ENCODE measurements at regions not wholly inside any gene's neighbourhood (a gene's known extent, or its start where the extent isn't known, plus 50 kb on each side); places are given as distances from the start of the nearest gene placed in this dataset.

DNA sequence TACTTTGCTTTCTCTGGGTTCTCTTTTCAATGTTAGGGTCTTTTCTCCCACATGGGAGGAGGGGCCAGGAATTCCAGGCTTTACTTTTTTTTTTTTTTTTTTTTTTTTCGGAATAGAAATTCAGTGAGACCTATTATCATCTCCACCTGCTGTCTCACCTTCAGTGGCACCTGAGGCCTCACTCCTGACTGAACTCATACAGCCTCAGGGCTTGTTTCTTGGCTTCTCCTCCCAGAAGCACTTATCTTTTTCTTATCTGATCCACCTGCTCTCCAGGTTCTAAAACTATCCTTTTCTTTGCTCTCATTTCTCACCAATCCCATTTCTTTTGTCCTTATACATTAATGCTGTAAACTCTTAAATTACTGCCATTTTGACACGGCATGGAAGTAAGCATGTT is 117.3 kb upstream of the PPP3CA start:
- no peaks in the 10 kb centered on the region for H3K9me3 ChIP-seq (ENCODE audit: low read length)
- no peak overlapping the region for H3K27ac ChIP-seq (ENCODE audit: low read length)
- no peaks in the 10 kb centered on the region for H4K20me1 ChIP-seq (ENCODE audit: insufficient read depth)
- TF ChIP-seq POLR2AphosphoS5 (IDR thresholded peaks at IDR 0.05) (no peak), MXI1 (conservative IDR thresholded peaks at IDR 0.05; ENCODE audit: poor library complexity, severe bottlenecking) (no peak), EP300 (conservative IDR thresholded peaks at IDR 0.05; ENCODE audit: poor library complexity, severe bottlenecking) (no peak), TAF1 (IDR thresholded peaks at IDR 0.05; ENCODE audit: low read depth) (no peak), EZH2 (IDR thresholded peaks at IDR 0.05; ENCODE audit: borderline replicate concordance, insufficient read depth, low read length, poor library complexity, severe bottlenecking) (no peak), RAD21 (conservative IDR thresholded peaks at IDR 0.05) (no peak), SMC3 (conservative IDR thresholded peaks at IDR 0.05; ENCODE audit: poor library complexity) (no peak), CTCF (IDR thresholded peaks at IDR 0.05; ENCODE audit: poor library complexity, severe bottlenecking) (no peak)
- TF ChIP-seq, protein P1, sequence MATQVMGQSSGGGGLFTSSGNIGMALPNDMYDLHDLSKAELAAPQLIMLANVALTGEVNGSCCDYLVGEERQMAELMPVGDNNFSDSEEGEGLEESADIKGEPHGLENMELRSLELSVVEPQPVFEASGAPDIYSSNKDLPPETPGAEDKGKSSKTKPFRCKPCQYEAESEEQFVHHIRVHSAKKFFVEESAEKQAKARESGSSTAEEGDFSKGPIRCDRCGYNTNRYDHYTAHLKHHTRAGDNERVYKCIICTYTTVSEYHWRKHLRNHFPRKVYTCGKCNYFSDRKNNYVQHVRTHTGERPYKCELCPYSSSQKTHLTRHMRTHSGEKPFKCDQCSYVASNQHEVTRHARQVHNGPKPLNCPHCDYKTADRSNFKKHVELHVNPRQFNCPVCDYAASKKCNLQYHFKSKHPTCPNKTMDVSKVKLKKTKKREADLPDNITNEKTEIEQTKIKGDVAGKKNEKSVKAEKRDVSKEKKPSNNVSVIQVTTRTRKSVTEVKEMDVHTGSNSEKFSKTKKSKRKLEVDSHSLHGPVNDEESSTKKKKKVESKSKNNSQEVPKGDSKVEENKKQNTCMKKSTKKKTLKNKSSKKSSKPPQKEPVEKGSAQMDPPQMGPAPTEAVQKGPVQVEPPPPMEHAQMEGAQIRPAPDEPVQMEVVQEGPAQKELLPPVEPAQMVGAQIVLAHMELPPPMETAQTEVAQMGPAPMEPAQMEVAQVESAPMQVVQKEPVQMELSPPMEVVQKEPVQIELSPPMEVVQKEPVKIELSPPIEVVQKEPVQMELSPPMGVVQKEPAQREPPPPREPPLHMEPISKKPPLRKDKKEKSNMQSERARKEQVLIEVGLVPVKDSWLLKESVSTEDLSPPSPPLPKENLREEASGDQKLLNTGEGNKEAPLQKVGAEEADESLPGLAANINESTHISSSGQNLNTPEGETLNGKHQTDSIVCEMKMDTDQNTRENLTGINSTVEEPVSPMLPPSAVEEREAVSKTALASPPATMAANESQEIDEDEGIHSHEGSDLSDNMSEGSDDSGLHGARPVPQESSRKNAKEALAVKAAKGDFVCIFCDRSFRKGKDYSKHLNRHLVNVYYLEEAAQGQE (IDR thresholded peaks at IDR 0.05; ENCODE audit: borderline replicate concordance): no peak
- no peak overlapping the region for H3K4me3 ChIP-seq (ENCODE audit: low read length)
- H2AFZ ChIP-seq (ENCODE audit: low read depth, low read length): no peak overlapping the region
- no peaks in the 10 kb centered on the region for H3K36me3 ChIP-seq (ENCODE audit: insufficient read depth, low read length)
- no peaks in the 10 kb centered on the region for H3K79me2 ChIP-seq (replicated peaks; ENCODE audit: insufficient read depth, low read length)
- H3K4me2 ChIP-seq (ENCODE audit: low read length): no peak overlapping the region
- H3F3A ChIP-seq (ENCODE audit: insufficient read depth, low read length, poor library complexity, severe bottlenecking): no peaks in the 10 kb centered on the region
- no peaks in the 10 kb centered on the region for H3K9me2 ChIP-seq (ENCODE audit: insufficient read depth, low read length)
- no peak overlapping the region for H3K9ac ChIP-seq (ENCODE audit: low read length)
- H3K27me3 ChIP-seq (ENCODE audit: insufficient read depth, low read depth, low read length): no peaks in the 10 kb centered on the region

DNA sequence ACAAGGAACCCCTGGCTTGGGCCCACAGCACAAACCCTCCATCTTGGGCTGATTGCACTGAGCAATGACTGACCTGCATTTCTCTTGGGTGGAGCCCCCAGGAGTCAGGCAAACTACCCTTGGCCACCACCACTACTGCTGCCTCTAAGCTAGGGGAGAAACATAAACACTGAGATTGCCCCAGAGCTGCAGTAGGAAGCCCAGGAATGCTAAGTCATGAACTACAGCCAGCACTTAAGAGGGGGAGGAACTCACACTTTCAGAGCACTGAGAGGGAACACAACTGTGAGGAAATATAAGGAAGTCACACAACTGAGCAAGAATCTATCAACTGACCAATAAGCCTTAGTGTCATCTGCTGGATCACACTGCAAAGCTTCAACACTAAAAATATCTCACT is 111.6 kb upstream of the PPP3CA start:
- no peaks in the 10 kb centered on the region for H3K79me2 ChIP-seq (replicated peaks; ENCODE audit: insufficient read depth, low read length)
- H3K9me2 ChIP-seq (ENCODE audit: insufficient read depth, low read length): no peaks in the 10 kb centered on the region
- H3K27me3 ChIP-seq (ENCODE audit: insufficient read depth, low read depth, low read length): no peaks in the 10 kb centered on the region
- no peaks in the 10 kb centered on the region for H4K20me1 ChIP-seq (ENCODE audit: insufficient read depth)
- H3K9me3 ChIP-seq (ENCODE audit: low read length): no peaks in the 10 kb centered on the region
- no peak overlapping the region for H2AFZ ChIP-seq (ENCODE audit: low read depth, low read length)
- H3K4me2 ChIP-seq (ENCODE audit: low read length): no peak overlapping the region
- H3K27ac ChIP-seq (ENCODE audit: low read length): no peak overlapping the region
- no peaks in the 10 kb centered on the region for H3F3A ChIP-seq (ENCODE audit: insufficient read depth, low read length, poor library complexity, severe bottlenecking)
- no peak overlapping the region for H3K9ac ChIP-seq (ENCODE audit: low read length)
- no peaks in the 10 kb centered on the region for H3K36me3 ChIP-seq (ENCODE audit: insufficient read depth, low read length)
- TF ChIP-seq, protein P1 (IDR thresholded peaks at IDR 0.05; ENCODE audit: borderline replicate concordance): no peak
- TF ChIP-seq EP300 (conservative IDR thresholded peaks at IDR 0.05; ENCODE audit: poor library complexity, severe bottlenecking): no peak
- no peak for TF ChIP-seq CTCF (IDR thresholded peaks at IDR 0.05; ENCODE audit: poor library complexity, severe bottlenecking)
- no peak for TF ChIP-seq POLR2AphosphoS5 (IDR thresholded peaks at IDR 0.05)
- no peak for TF ChIP-seq SMC3 (conservative IDR thresholded peaks at IDR 0.05; ENCODE audit: poor library complexity)
- TF ChIP-seq MXI1 (conservative IDR thresholded peaks at IDR 0.05; ENCODE audit: poor library complexity, severe bottlenecking): no peak
- H3K4me3 ChIP-seq (ENCODE audit: low read length): no peak overlapping the region
